ENCODE measurements at regions not wholly inside any gene's neighbourhood (a gene's known extent, or its start where the extent isn't known, plus 50 kb on each side); places are given as distances from the start of the nearest gene placed in this dataset.

DNA sequence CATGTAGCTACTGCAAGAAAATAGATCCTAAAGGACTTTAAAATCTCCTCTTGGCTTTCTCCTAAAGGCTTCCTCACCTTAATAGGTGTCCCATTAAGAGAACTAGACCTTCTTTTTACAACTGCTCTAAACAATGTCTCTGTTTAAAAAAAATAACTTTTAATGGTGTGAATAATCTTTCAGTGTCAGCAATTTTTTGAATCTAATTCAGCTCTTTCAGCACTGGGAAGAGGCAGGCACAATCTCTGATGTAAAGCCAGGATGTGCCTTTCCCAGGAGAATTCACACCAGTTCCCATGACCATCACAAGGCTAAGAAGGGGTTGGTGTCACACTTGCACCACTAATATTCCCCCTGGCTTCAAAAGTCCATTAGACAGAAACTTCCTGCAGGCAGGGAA lies 254.6 kb downstream of the XPNPEP1 start:
- Histone ChIP-seq H4K91ac (ENCODE audit: insufficient read length, low read depth, low read length) (no peak overlapping the region), H2BK20ac (ENCODE audit: low read depth, low read length, poor library complexity, severe bottlenecking) (no peak overlapping the region), H2BK120ac (ENCODE audit: low read depth, low read length, poor library complexity, severe bottlenecking) (no peak overlapping the region), H3T11ph (ENCODE audit: low read length) (no peak overlapping the region), H3K27ac (ENCODE audit: insufficient read length, low read depth, low read length) (no peak overlapping the region), H3K4me2 (ENCODE audit: insufficient read depth, insufficient read length, low read length) (no peak overlapping the region), H3K23me2 (ENCODE audit: insufficient read length, low read depth, low read length, poor library complexity, severe bottlenecking) (no peaks in the 10 kb centered on the region), H3K18ac (ENCODE audit: insufficient read length, low read depth, low read length) (no peak overlapping the region), H3K79me2 (ENCODE audit: insufficient read depth, low read length) (no peaks in the 10 kb centered on the region), H2BK12ac (ENCODE audit: insufficient read length, low read depth, low read length) (no peak overlapping the region), H3K56ac (ENCODE audit: insufficient read length, low read depth, low read length) (no peak overlapping the region), H3K79me1 (ENCODE audit: insufficient read depth, low read depth, low read length, poor library complexity, severe bottlenecking) (no peaks in the 10 kb centered on the region), H3K9ac (ENCODE audit: extremely low read depth, insufficient read length, low read length) (no peak overlapping the region), H3K14ac (ENCODE audit: insufficient read depth, low read length) (no peak overlapping the region), H2BK5ac (ENCODE audit: insufficient read length, low read length) (no peak overlapping the region), H3K9me3 (ENCODE audit: control insufficient read depth, low read depth, low read length) (no peaks in the 10 kb centered on the region), H2BK15ac (ENCODE audit: low read depth, low read length) (no peak overlapping the region), H4K5ac (ENCODE audit: insufficient read length, low read depth, low read length) (no peak overlapping the region), H3K27me3 (ENCODE audit: insufficient read depth, low read length) (no peaks in the 10 kb centered on the region), H3K4ac (ENCODE audit: low read depth, low read length) (no peak overlapping the region), H3K4me1 (ENCODE audit: insufficient read depth, low read length) (no peaks in the 10 kb centered on the region), H4K20me1 (ENCODE audit: control insufficient read depth, insufficient read depth, insufficient read length) (no peaks in the 10 kb centered on the region), H4K8ac (replicated peaks; ENCODE audit: insufficient read length, low read depth, low read length) (no peak overlapping the region), H2AFZ (ENCODE audit: low read length) (no peak overlapping the region), H2AK5ac (ENCODE audit: insufficient read length, low read length) (no peak overlapping the region), H3K23ac (ENCODE audit: insufficient read length, low read depth, low read length) (no peak overlapping the region)
- no peak for DNase-seq
- TF ChIP-seq CTCF (conservative IDR thresholded peaks at IDR 0.05), result no peak
- no peak overlapping the region for H3K27ac Mint-ChIP-seq
- H3K36me3 Mint-ChIP-seq (ENCODE audit: insufficient read depth in 1 of 3, low read depth in 3 of 3), result no peaks in the 10 kb centered on the region
- H3K4me3 Mint-ChIP-seq, result no peak overlapping the region
- H3K27me3 Mint-ChIP-seq (ENCODE audit: low read depth), result no peaks in the 10 kb centered on the region; the same call in 1 of the 2 replicates
- no peaks in the 10 kb centered on the region for H3K4me1 Mint-ChIP-seq
- H3K9me3 Mint-ChIP-seq, result peaks cover 0 to 3% of the 10 kb centered on the region in 2 experiments; a peak in 1 of 5 replicates

Data from H9 (cell line).